ENCODE measurements at regions not wholly inside any gene's neighbourhood (a gene's known extent, or its start where the extent isn't known, plus 50 kb on each side); places are given as distances from the start of the nearest gene placed in this dataset.

DNA sequence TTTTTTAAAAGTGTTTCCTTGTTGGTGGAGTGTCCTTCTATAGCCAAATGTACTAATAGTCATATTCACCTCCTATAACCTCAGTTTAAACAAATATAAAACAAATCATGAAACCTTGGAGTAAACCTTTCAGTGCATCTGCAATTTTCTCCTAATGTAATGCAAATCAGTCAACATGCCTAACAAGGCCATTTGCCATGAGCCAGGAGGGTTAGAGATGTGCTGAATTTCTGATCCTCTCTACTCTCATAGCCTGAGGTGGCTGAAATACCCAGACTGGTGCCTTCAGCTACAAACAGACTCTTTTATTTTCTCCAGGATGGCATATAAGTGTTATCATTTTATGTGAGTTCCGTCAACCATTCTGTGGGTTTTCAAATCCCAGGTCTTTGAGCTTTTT lies 908.1 kb downstream of the GALC start:
- TF ChIP-seq EZH2phosphoT487 (IDR thresholded peaks at IDR 0.05) (no peak), EZH2 (IDR thresholded peaks at IDR 0.05) (no peak)
- TF ChIP-seq, protein P1, sequence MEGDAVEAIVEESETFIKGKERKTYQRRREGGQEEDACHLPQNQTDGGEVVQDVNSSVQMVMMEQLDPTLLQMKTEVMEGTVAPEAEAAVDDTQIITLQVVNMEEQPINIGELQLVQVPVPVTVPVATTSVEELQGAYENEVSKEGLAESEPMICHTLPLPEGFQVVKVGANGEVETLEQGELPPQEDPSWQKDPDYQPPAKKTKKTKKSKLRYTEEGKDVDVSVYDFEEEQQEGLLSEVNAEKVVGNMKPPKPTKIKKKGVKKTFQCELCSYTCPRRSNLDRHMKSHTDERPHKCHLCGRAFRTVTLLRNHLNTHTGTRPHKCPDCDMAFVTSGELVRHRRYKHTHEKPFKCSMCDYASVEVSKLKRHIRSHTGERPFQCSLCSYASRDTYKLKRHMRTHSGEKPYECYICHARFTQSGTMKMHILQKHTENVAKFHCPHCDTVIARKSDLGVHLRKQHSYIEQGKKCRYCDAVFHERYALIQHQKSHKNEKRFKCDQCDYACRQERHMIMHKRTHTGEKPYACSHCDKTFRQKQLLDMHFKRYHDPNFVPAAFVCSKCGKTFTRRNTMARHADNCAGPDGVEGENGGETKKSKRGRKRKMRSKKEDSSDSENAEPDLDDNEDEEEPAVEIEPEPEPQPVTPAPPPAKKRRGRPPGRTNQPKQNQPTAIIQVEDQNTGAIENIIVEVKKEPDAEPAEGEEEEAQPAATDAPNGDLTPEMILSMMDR (IDR thresholded peaks at IDR 0.05), result no peak

Data from neural progenitor cell (in vitro differentiated cells).